Glomerular visceral epithelial cell (primary cell): ENCODE measurements at regions not wholly inside any gene's neighbourhood (a gene's known extent, or its start where the extent isn't known, plus 50 kb on each side); places are given as distances from the start of the nearest gene placed in this dataset.
A peak's percentile ranks its signal among the peaks of the same experiment; 100 is the strongest.
"Not testable (repeated sequence)": the region's sequence is repeated elsewhere in the genome, so short reads cannot be mapped to it uniquely, and the experiment has no call there.

ENCODE experiments used
- DNase-seq: peaks from one replicate; pipeline ENCODE4 v3.0.0-alpha.2; 2016; ENCODE audit errors: extremely low spot score

DNA sequence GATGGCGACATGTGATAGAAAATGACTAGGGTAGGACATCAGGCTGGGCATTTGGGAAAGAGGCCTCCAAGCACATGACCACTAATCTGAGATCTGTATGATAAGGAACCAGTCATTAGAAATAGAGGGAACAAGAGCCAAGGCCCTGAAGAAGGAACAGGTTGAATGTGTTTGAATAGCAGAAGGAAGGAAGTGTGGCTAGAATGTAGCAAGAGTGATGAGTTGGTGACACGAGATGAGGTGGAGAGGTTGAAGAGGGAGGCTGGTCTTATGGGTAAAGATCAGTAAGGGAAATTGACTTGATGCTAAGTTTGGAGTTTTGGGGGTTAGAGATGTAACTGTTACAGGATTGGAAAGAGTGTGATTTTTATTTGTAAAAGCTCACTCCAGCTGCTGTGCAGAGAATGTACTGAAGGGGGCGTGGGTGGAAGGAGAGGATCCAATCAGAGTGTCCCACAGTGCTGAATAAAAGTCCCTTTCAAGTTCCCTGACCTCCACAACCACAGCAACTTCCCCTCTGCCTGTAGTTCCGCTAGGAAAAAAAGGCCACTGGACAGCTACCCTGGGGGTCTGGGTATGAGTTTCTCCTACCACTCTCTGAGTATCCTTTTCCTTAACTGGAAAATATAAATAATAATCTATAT lies 295.0 kb downstream of the OMA1 start:
- DNase-seq: no peak

DNA sequence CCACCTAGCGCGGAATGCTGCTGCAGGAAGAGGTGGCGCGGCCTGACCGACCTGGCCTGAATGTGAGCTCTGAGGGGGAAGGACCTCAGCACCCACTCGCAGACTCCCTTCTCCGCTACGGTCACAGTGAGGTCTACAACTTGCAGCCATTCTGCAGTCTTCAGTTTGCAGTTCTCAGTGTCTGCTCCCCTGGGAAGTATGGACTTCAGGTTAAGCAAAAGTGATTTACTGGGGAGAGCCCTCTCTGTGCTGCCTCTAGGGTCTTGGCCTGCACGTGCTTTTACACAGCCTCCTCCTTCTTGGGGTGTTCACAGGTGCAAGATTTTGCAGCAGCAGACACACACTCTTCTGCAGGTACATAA lies 296.0 kb downstream of the OMA1 start:
- DNase-seq: no peak

DNA sequence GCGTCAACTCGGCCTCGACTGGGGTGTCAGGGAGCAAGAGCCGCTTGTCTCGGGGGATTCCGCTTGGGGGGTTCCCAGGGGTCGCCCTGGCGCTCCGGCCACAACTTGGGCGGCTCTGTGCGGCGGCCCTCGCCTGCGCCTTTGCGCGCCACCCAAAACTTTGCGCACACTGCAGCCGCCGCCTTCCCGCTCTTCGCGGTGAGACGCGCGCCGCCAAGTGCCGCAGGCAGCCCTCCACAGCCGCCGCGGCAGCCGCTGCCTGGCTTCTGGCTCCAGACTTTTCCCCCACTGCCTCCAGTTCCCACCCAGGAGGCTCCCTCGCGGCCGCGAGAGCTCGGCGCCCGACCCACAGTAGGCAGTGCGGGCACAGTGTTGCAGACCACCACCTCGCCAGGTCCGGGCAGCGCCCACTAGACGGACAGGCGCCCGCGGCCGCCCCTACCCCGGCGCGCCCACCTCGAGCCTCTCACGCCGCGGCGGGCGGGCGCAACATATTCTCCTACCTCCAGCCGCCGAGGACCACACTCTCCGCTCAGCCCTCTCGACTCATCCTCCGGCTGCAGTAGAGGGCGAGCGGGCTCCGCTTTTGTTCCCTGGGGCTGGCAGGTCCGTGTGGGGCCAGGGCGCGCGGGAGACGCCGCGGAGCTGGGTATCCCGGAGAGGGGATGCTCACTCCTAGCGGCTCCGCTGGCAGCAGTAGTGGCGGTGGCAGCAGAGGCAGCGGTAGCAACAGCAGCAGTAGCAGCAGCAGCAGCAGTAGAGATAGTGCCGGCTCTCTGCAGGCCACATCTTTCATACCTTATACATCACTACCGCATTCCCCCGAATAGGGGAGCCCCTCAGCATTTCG lies 296.6 kb downstream of the OMA1 start:
- DNase-seq: peak; percentile 18

DNA sequence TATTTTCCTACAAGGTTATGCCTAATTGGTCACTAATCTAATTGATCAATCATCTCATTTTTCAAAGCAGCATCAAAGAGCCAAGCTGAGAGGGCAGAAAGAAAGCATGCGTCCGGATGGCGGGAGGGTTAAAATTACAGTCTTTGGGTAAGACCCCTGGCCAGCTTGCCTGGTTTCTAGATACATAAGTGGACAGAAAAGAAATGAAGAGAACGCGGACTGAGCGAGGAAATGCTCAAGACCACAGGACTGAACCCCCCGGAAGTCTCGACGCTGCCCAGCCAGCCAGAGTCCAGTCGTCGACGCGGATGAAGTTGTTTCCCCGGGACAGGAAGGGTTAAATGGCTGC lies 297.2 kb downstream of the OMA1 start:
- no peak for DNase-seq

DNA sequence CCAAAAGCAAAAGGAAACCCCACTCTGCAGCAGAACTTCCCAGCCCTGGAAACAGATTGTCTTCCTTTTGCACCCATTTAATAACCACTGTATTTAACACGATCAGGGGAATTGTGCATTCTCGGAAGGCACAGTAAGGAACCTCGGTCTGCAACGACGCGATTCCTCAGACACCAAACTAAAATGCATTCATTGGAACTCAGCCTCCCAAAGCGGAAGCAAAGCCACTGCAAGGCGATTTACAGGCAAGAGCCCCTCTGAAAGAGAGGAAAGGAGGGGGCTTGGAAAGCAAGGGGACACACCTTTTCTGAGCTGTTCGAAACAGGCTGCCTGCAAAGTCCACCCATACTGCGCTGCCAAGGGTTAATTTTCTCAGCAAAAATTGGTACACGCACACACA lies 297.7 kb downstream of the OMA1 start:
- no peak for DNase-seq

DNA sequence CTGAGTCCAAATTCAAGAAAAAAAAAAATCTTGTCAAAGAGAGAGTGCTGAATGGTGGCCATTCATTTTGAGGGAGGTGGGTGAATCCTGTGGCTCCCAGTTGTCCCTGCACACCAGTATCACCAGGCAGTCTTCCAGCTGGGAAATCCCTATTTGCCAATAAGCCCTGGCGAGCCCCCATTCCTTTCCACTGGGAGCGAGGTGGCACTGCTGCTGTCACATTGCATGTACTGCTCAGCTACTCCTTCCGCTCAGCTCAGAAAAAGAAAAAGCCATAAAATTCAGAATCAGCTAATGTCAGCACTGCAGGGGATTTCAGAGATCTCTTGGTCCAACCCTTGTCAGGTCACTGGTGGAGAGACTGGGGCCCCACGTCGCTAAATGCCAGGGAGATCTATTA lies 298.5 kb downstream of the OMA1 start:
- DNase-seq: no peak

DNA sequence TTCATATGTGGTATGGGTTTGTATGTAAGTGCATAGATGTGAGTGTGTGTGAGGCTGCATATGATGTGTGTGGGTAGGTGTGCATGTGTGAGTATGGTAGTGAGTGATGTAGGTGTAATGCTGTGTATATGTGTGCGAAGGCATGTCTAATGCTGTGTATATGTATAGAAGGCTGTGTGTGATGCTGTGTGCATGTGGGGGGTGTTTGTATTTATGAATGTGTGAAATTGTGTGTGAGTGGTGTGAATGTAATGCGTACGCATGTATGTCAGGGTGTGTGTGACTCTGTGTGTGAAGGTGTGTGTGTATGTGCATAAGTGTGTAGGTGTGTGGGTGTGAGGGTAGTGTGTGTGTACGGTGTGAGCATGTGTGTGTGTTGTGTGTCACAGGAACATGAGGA lies 300.0 kb downstream of the OMA1 start:
- DNase-seq: no peak

DNA sequence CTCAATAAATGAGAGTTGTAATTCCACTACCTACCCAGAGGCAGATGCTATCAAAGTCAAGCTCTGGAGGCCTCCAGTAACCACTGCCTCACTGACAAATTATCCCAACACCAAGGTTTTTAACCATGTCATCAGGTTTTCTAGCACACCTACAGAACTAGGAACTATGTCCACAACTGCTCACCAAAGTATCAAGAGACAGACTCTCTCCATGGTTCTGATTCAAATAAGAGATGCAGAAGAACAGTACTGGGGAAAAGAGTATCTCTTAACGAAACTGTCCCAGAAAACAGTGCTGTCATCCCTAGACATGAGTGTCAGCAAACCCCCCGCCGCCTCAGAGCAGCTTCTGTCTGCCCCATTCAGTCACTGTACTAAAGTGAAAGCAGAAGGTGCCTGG lies 301.7 kb downstream of the OMA1 start:
- DNase-seq: no peak

DNA sequence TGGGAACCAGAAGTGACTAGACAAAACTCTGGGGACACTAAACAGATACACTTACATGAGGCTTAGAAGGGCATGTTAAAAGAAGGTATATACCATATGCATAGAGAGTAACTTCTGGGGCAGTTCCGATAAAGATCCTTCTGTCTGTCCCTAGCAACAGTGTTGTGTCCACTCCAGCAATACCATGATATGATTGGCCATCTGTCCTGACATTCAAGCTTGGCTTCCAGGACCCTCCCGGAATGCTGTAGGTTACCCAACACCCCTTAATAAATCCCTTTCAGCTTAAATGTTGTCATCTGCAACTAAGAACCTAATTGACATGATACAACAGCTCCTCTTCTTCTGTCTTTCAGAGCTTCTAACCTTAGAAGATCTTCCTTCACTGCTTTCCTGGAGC lies 307.7 kb downstream of the OMA1 start:
- DNase-seq: no peak

DNA sequence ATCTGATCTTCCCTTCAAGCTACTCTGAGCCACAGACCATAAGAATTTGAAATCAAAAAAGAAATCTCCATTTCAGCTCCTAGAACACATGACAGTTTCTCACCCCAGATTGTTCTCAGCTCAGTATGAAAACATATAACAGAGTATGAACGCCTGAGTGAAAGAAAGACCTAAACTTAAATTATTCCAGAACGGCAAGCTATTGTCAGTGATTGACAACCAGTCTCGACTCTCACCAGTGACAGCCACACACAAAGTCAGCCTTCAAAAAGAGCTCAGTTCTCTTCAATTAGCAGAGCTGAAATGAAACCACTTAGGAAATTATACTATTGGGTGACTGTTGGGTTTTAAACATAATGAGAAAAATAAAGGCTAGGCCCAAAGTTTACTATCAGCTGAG lies 312.8 kb downstream of the OMA1 start:
- no peak for DNase-seq

DNA sequence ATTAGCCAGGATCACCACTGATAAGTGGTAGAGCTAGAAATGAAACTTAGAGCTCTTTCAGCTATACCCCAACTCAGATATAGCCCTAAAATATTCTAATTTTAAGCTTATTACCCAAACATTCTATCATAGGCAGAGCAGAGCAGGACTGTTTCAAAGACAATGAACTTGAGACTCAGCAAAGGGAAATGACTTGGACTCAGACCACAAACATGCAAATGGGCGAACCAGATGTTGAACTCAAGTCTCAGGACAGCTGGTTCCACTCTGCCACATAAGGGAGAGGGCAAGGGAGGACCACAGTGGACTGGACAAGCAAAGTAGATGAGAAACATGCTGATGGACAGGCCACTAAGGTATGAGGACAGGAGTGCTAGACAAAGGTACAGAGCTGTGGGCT lies 315.3 kb downstream of the OMA1 start:
- DNase-seq: no peak

DNA sequence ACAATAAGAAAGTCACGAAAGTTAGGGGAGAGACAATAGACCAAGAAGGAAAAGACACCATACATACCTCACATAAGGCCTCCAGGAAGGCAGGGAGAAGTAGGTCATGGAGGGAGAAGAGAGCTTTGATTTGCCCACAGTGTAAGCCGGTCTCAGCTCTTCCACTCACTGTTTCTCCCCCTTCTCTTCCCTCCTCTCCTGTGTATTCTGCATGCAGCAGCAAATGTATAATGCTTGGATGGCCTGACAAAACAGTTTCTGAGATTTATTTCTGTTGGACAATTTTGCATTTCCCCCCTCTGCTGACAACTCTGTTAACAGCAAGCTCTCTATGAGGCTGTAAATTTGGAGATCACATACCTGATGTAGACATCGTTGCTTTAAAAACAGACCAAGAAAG lies 318.9 kb downstream of the OMA1 start:
- no peak for DNase-seq

DNA sequence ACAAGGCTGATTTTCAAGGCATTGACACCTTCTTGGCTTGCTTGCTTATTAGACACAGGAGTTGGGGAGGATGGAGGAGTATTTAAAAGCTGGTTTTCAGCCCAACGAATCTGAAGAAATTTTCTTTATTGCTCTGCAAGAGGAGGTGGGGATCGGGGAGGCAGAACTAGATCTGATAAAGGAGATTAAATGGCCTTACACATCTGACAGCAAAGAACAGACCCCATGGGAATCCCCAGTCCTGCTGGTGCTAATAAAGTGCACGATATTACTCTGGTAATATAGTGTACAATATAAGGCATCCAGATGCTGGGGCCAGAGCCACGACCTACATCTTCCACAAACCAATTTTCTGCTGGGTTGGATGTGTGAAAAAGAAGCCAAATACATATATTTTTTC lies 323.0 kb downstream of the OMA1 start:
- no peak for DNase-seq

DNA sequence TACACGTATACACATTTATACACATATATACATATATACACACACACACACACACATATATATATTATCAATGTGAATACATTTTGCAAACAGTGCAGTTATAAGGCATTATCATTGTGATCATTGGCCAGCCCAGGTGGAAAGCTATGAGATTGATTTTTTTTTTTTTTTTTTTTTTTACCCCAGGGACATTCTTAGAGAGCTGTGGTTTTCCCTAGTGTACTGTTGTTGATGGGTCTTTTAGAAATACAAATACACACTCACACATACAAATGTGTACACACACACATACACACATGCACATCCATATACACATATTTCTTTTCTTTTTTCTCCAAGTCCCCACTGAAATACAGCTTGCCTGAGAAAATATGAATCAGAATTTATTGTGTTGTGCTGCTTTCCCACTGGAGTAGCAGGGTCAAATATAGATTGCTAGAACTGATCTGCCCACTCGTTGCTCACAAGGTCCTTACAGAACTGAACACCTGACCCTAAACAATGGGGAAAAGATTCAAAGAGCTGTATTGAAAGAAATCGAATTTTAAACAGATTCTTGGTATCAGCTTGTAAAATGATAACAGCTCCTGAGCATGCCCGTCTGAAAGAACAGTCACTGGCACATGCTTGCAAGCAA lies 325.6 kb downstream of the OMA1 start:
- DNase-seq: no peak

DNA sequence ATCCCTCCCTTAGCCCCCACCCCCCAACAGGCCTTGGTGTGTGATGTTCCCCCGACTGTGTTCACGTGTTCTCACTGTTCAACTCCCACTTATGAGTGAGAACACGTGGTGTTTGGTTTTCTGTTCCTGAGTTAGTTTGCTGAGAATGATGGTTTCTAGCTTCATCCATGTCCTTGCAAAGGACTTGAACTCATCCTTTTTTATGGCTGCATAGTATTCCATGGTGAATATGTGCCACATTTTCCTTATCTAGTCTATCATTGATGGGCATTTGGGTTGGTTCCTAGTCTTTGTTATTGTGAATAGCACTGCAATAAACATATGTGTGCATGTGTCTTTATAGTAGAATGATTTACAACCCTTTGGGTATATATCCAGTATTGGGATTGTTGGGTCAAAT lies 330.4 kb downstream of the OMA1 start:
- not testable (repeated sequence) for DNase-seq

DNA sequence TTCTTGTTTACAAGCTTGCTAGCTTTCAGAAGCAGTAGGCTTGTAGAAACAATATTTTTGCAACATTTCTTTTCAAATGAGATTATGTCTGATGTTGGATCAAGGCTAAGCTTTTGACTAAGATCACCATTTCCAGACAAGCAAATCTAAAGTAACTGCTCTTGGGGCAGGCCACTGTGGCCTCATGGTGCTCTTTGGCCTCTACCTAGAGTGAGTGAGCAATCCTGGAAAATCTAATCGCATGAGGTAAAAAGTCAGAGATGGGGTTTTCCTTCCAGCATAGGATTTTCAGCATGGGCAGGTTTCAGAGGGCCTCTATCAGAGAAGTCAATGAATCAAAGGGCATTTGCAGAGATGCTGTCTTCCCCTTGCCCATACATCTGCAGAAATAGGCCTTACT lies 331.9 kb downstream of the OMA1 start:
- no peak for DNase-seq

DNA sequence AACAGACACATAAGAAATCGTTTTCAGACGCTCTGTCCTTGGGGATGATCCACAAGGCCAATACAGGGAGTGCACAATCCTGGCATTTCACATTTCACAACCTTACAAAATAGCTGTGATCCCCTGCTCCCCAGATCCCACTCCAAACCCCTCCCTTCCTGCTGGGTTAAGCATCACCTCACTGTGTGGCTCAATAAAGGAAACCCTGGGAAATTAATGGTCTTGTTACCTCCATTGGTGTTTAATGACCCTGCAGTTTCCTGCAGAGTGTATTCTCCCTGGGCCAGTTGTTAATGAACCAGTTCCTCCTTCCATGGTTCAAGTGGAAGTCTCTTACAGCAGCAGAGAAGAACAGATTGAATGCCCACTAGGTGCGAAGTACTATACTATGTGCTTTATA lies 334.7 kb downstream of the OMA1 start:
- DNase-seq: no peak

DNA sequence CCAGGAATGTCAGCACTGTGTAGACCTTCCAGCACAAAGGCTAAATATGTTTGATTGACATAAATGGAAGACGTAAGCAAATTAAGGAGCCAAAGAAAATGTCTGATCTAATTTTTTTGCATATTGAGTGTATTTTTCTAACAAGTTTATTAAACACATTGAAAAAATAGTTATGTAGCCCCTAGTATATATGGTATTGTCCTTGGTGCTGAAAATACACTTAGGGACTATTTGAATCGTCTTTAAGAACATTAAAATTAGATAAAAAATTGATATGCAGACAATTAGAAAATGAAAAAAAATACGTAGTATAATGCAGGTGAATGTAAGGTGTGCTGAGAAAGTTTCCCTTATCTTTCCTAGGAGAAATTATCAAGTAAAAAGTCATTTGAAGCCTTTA lies 337.0 kb downstream of the OMA1 start:
- DNase-seq: no peak

DNA sequence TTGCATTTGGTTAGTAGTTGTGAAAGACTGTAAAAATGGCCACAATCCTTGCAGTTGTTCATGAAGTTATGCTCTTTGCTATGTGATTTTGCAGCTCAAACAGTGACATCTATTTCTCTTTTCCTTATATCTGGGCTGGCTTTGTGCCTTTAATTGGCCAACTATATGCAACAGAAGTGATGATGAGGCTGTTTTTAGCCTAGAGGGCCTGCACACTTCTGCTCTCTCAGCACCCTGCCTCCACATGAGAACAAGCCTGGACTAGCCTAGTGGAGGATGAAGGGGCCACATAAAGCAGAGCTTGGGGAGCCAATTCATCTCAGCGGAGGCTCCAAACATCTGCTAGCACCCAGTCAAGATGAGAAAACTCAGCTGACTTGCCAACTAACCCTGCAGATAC lies 339.8 kb downstream of the OMA1 start:
- no peak for DNase-seq

DNA sequence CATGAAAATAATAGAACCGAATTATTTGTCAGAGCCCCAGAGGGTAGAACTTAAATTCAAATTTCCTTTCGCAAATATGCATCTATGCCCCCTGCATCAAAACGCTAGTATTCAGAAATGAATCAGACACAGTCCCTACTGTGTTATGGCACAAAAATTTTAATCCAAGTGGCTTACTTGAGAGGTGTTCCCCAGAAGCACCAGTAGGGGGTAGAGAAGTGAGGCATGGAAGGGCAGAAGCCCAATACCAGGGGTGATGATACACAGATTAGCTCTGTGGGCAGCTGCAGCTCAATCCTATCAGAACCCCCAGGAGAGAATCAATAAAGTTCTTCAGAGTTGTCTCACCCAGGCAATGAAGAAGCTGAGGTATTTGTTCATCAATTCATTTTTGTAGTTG lies 342.2 kb downstream of the OMA1 start:
- DNase-seq: no peak

DNA sequence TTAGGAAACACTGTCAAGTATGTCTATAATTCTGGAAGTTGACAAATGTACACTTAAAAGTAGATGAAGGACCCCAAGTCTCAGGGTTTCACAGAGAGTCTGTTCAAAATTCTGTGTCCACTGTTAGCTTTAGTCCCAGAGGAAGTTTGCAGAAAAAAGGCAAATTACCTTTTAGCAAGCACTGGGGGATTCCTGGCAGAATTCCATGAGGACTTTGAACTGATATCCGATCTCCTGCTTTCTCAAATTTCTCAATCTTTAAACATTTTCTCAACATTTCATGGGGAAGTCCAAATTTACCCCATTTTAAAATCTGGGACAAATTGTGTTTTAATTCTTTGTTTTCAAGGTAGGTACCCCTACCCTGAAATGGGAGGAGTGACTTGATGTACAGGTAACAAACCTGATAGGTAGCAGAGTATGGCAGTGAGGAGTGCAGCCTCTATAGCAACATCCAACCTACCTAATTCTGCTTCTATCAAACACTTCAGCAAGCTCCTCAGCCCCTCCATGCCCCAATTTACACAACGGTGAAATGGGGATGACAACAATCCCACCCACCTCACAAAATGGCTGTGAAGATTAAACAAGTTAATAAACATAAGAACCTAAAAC lies 344.9 kb downstream of the OMA1 start:
- DNase-seq: no peak

DNA sequence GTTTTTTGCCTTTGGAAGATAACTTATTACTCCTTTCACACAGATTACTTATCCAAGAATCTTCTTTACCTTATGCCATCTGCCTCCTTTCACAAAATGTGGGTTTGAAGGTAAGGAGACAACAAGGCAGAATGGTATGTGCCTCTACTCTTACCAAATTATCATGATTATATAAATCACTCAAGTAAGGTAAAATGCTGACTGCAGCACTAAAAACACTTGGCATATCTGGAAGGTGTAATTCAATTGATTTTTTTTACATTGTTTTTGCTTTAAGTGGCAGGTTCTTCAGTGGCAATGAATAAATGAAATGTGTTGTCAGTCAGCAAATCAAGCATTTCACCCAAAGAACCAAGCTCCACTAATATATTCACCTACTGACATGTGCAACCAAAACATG lies 346.1 kb downstream of the OMA1 start:
- no peak for DNase-seq

DNA sequence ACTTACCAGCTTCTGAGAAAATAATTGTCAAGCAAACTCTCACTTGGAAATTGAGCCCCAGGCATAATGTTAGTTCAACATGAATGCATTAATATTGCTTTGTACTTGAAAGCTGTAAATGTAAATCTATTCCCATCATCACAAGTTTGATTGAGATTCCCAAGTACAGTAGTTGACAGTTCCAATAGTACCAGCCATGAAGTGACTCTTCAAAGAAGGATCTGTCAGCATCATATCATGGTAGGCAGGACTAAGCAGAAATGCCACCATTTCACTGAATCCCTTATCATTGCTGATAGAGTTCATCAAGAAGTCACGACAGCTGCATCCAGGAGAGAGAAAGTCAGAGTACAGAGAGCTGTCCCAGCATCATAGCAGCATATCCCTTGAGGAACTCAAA lies 348.7 kb downstream of the OMA1 start:
- no peak for DNase-seq
